ENCODE measurements at regions not wholly inside any gene's neighbourhood (a gene's known extent, or its start where the extent isn't known, plus 50 kb on each side); places are given as distances from the start of the nearest gene placed in this dataset.

DNA sequence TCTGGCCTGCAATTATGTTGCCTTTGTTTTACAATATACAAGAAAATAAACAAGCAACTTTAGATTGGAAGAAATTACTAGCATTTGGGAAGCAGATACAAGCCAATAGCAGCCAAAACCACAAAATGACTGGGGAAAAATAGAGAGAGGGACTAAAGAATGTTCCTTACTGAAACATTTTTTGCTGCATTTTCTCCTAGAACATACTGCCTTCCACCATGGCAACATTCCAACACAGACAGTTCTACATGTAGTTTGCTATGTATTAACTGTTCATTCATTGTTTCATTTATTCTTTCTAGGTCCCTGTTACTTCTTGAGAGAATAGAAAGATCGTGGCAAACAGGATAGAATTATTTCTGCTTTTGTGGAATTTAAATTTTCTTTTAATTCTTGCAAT, 530.2 kb downstream of the RPS29 start:
- TF ChIP-seq, protein P1, sequence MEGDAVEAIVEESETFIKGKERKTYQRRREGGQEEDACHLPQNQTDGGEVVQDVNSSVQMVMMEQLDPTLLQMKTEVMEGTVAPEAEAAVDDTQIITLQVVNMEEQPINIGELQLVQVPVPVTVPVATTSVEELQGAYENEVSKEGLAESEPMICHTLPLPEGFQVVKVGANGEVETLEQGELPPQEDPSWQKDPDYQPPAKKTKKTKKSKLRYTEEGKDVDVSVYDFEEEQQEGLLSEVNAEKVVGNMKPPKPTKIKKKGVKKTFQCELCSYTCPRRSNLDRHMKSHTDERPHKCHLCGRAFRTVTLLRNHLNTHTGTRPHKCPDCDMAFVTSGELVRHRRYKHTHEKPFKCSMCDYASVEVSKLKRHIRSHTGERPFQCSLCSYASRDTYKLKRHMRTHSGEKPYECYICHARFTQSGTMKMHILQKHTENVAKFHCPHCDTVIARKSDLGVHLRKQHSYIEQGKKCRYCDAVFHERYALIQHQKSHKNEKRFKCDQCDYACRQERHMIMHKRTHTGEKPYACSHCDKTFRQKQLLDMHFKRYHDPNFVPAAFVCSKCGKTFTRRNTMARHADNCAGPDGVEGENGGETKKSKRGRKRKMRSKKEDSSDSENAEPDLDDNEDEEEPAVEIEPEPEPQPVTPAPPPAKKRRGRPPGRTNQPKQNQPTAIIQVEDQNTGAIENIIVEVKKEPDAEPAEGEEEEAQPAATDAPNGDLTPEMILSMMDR (IDR thresholded peaks at IDR 0.05; ENCODE audit: low read length), result no peak
- no peak for TF ChIP-seq EZH2 (IDR thresholded peaks at IDR 0.05; ENCODE audit: borderline replicate concordance, low read length)
- no peaks in the 10 kb centered on the region for H3K79me2 ChIP-seq (ENCODE audit: insufficient read depth, low read length)

DNA sequence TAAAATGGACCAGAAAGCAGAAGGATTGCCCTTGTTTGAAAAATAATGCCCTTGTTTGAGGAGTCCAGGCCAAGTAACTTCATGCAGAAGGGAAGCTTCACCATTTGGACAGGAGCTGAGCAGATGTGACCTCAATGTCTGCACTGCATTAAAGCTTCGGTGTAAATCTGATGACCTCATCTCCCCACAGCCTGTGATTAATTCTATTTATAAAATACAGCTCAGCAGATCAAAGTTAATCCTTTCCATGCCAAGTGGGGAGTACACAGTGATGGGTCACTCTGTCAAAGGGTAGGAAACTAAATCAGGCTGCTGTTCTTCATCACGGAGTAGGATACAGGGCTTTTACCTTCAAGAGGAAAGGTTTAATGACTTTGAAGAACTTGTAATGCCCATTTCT, 533.7 kb downstream of the RPS29 start:
- Histone ChIP-seq H3F3A (ENCODE audit: insufficient read depth, low read length) (no peaks in the 10 kb centered on the region), H3K4me3 (ENCODE audit: low read depth, low read length, poor library complexity, severe bottlenecking) (no peak overlapping the region), H3K4me2 (ENCODE audit: low read length) (no peak overlapping the region), H3K79me2 (ENCODE audit: insufficient read depth, low read length) (no peaks in the 10 kb centered on the region), H3K9ac (ENCODE audit: low read length) (no peak overlapping the region), H3K9me2 (ENCODE audit: low read depth, low read length) (no peaks in the 10 kb centered on the region), H3K27ac (ENCODE audit: low read depth, low read length, poor library complexity, severe bottlenecking) (no peak overlapping the region), H3K27me3 (ENCODE audit: insufficient read depth, low read length) (no peaks in the 10 kb centered on the region), H4K20me1 (ENCODE audit: insufficient read depth, low read length) (no peaks in the 10 kb centered on the region), H3K9me3 (ENCODE audit: low read length) (no peaks in the 10 kb centered on the region), H2AFZ (ENCODE audit: low read length) (no peak overlapping the region), H3K36me3 (ENCODE audit: insufficient read depth, low read length) (no peaks in the 10 kb centered on the region), H3K4me1 (ENCODE audit: insufficient read depth, low read length, severe bottlenecking) (no peaks in the 10 kb centered on the region)
- no peak for TF ChIP-seq EZH2 (IDR thresholded peaks at IDR 0.05; ENCODE audit: borderline replicate concordance, low read length)
- TF ChIP-seq, protein P1 (IDR thresholded peaks at IDR 0.05; ENCODE audit: low read length), result no peak

More for the DNA sequence above, 530.2 kb downstream of the RPS29 start:
- Histone ChIP-seq H3K36me3 (ENCODE audit: insufficient read depth, low read length) (no peaks in the 10 kb centered on the region), H2AFZ (ENCODE audit: low read length) (no peak overlapping the region), H3K27me3 (ENCODE audit: insufficient read depth, low read length) (no peaks in the 10 kb centered on the region), H3K9me2 (ENCODE audit: low read depth, low read length) (no peaks in the 10 kb centered on the region), H3K4me1 (ENCODE audit: insufficient read depth, low read length, severe bottlenecking) (no peaks in the 10 kb centered on the region), H4K20me1 (ENCODE audit: insufficient read depth, low read length) (no peaks in the 10 kb centered on the region), H3K9me3 (ENCODE audit: low read length) (no peaks in the 10 kb centered on the region), H3K27ac (ENCODE audit: low read depth, low read length, poor library complexity, severe bottlenecking) (no peak overlapping the region), H3K9ac (ENCODE audit: low read length) (no peak overlapping the region), H3K4me3 (ENCODE audit: low read depth, low read length, poor library complexity, severe bottlenecking) (no peak overlapping the region), H3F3A (ENCODE audit: insufficient read depth, low read length) (no peaks in the 10 kb centered on the region), H3K4me2 (ENCODE audit: low read length) (no peak overlapping the region)

DNA sequence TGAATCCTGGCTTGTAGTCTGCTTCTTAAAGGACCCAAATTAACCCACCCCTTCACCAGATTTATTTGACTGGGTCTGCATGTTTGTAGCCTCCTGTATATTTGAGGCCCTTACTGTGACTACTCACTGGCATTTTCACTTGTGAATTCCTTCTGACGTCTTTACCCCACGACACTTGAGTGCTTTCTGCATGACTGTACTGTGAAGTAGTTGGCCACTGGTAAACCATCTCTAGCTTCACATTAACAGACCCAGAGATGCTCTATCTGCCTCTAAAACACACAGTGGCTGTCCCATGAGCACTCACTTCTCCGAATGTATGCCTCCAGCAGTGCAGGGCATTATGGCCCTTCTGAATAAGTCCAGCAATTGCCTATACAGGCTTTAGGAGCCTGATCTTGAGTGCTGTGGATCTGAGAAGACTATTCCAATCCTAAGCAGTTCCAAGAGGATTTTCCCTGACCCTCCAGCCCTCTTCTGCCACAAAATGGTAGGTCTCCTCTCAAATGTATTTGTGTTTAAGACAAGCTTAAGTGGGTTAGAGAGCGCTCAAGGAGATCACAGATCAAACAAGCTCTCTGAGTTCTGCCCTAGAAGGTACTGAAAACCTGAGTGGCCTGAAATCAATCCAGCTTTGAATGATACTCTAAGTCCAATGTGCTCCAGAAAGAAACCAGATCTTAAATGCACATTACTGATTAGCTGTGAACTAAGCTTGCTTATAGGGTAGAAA, 534.7 kb downstream of the RPS29 start:
- TF ChIP-seq, protein P1 (IDR thresholded peaks at IDR 0.05; ENCODE audit: low read length), result no peak
- no peak for TF ChIP-seq EZH2 (IDR thresholded peaks at IDR 0.05; ENCODE audit: borderline replicate concordance, low read length)

More for the DNA sequence above, 534.7 kb downstream of the RPS29 start:
- no peak overlapping the region for H3K9ac ChIP-seq (ENCODE audit: low read length)
- no peaks in the 10 kb centered on the region for H4K20me1 ChIP-seq (ENCODE audit: insufficient read depth, low read length)
- no peak overlapping the region for H2AFZ ChIP-seq (ENCODE audit: low read length)
- H3K9me2 ChIP-seq (ENCODE audit: low read depth, low read length), result no peaks in the 10 kb centered on the region
- H3K4me2 ChIP-seq (ENCODE audit: low read length), result no peak overlapping the region
- no peaks in the 10 kb centered on the region for H3K27me3 ChIP-seq (ENCODE audit: insufficient read depth, low read length)
- H3K79me2 ChIP-seq (ENCODE audit: insufficient read depth, low read length), result no peaks in the 10 kb centered on the region
- no peaks in the 10 kb centered on the region for H3K9me3 ChIP-seq (ENCODE audit: low read length)
- no peak overlapping the region for H3K27ac ChIP-seq (ENCODE audit: low read depth, low read length, poor library complexity, severe bottlenecking)
- H3K4me1 ChIP-seq (ENCODE audit: insufficient read depth, low read length, severe bottlenecking), result no peaks in the 10 kb centered on the region
- no peak overlapping the region for H3K4me3 ChIP-seq (ENCODE audit: low read depth, low read length, poor library complexity, severe bottlenecking)
- no peaks in the 10 kb centered on the region for H3F3A ChIP-seq (ENCODE audit: insufficient read depth, low read length)
- no peaks in the 10 kb centered on the region for H3K36me3 ChIP-seq (ENCODE audit: insufficient read depth, low read length)
